ENCODE measurements at regions not wholly inside any gene's neighbourhood (a gene's known extent, or its start where the extent isn't known, plus 50 kb on each side); places are given as distances from the start of the nearest gene placed in this dataset.

- TF ChIP-seq RAD21 (IDR thresholded peaks at IDR 0.05; ENCODE audit: low read depth) (no peak), TCF12 (IDR thresholded peaks at IDR 0.05; ENCODE audit: low read depth) (no peak), MAX (IDR thresholded peaks at IDR 0.05) (no peak), EGR1 (IDR thresholded peaks at IDR 0.05) (no peak), EP300 (IDR thresholded peaks at IDR 0.05; ENCODE audit: borderline replicate concordance) (no peak), USF1 (IDR thresholded peaks at IDR 0.05) (no peak), REST (IDR thresholded peaks at IDR 0.05; ENCODE audit: low read depth) (no peak), CEBPB (IDR thresholded peaks at IDR 0.05) (no peak), NFIC (IDR thresholded peaks at IDR 0.05) (no peak), ZBTB7A (IDR thresholded peaks at IDR 0.05; ENCODE audit: low read depth) (no peak), YY1 (IDR thresholded peaks at IDR 0.05; ENCODE audit: low read depth) (no peak), TAF1 (IDR thresholded peaks at IDR 0.05; ENCODE audit: low read depth) (no peak), FOXM1 (IDR thresholded peaks at IDR 0.05; ENCODE audit: borderline replicate concordance, low read depth) (no peak)
These were observed 259.3 kb upstream of the TBX18 start for GRCh38 chr6:85023721-85024120.

Data from Ishikawa (cell line).